ENCODE measurements at regions not wholly inside any gene's neighbourhood (a gene's known extent, or its start where the extent isn't known, plus 50 kb on each side); places are given as distances from the start of the nearest gene placed in this dataset.

DNA sequence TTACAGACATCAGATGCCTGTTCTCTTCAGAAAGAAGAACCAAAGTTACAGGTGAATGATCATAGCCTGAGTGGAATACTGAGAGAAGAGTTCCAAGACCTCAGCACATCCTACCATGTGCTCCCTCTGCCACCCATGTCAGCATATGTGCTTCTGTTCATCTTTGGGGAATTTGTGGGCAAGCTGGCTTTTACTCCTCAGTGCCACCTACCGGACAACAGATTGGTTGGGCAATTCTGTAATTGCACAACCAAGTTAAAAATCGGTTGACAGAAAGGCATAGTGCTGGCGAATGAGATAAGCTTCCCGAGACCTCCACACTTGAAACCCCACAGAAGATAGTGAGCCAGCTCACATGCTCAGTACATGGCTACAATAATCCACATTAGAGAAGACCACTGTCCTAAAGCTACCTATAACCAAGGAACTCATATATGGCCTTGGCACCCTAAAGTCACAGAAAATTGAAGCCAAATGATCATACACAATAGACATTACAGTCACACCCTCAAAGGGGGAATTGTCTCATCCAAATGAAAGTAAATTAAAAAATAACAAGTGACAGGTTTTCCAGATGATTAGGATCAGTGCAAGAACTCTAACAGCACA, 1238.0 kb upstream of the NUDT12 start:
- TF ChIP-seq, protein P1, sequence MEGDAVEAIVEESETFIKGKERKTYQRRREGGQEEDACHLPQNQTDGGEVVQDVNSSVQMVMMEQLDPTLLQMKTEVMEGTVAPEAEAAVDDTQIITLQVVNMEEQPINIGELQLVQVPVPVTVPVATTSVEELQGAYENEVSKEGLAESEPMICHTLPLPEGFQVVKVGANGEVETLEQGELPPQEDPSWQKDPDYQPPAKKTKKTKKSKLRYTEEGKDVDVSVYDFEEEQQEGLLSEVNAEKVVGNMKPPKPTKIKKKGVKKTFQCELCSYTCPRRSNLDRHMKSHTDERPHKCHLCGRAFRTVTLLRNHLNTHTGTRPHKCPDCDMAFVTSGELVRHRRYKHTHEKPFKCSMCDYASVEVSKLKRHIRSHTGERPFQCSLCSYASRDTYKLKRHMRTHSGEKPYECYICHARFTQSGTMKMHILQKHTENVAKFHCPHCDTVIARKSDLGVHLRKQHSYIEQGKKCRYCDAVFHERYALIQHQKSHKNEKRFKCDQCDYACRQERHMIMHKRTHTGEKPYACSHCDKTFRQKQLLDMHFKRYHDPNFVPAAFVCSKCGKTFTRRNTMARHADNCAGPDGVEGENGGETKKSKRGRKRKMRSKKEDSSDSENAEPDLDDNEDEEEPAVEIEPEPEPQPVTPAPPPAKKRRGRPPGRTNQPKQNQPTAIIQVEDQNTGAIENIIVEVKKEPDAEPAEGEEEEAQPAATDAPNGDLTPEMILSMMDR (IDR thresholded peaks at IDR 0.05; ENCODE audit: insufficient read depth, low read depth, low read length), result no peak
- TF ChIP-seq EZH2 (IDR thresholded peaks at IDR 0.05; ENCODE audit: insufficient read depth, low read length), result no peak

Measured in astrocyte (in vitro differentiated cells and primary cell).